B cell (primary cell): ENCODE measurements at regions not wholly inside any gene's neighbourhood (a gene's known extent, or its start where the extent isn't known, plus 50 kb on each side); places are given as distances from the start of the nearest gene placed in this dataset.

Experiments used
- ATAC-seq: fragments of 200-7000 bp; cut with Tn5 transposase; one replicate; pipeline ENCODE4 v1.10.0; 2021; ENCODE audit warnings: low read depth, mild to moderate bottlenecking, moderate number of reproducible peaks, moderate library complexity
- CTCF ChIA-PET: fragments of 350-600 bp; sonication (Branson Sonifier 250); formaldehyde crosslinking; loops from one replicate; lab custom pipeline; 2021; ENCODE audit warnings: antibody characterized with exemption, inconsistent platforms; lab: Charles Lee
- POLR2A ChIA-PET: fragments of 350-600 bp; sonication (Branson Sonifier 250); formaldehyde crosslinking; loops from one replicate; lab custom pipeline; 2021; ENCODE audit warnings: antibody characterized with exemption; lab: Charles Lee
- DNase-seq: peaks from one replicate; pipeline ENCODE4 v3.0.0; 2013
- H2AFZ ChIP-seq: 2 replicates; pipeline ENCODE4 v1.6.1; 2012; ENCODE audit warnings: mild to moderate bottlenecking, low read depth, low read length; ENCODE audit not compliant: insufficient read depth, poor library complexity, severe bottlenecking
- H3K27ac ChIP-seq, 2 donors: 1 replicate in 1 of 2; 2 replicates in 1 of 2; pipeline ENCODE4 v1.5.1; 2012 to 2013; ENCODE audit warnings: low read length in 2 of 2, mild to moderate bottlenecking in 2 of 2, moderate library complexity in 1 of 2
- H3K27me3 ChIP-seq, 4 experiments: fragments of 200-600 bp in 1 of 4; sonication (generic) in 1 of 4; replicated peaks in 1 of 4; 1 replicate in 2 of 4; 2 replicates in 2 of 4; pipeline versions ENCODE4 v1.6.1 to v1.7.0; 2013 to 2016; ENCODE audit warnings: low read length in 3 of 4, mild to moderate bottlenecking in 2 of 4, mixed read lengths in 1 of 4, moderate library complexity in 1 of 4; ENCODE audit not compliant: insufficient read depth in 4 of 4, control insufficient read depth in 3 of 4; ENCODE audit errors: control extremely low read depth in 1 of 4
- H3K36me3 ChIP-seq, 2 experiments: replicated peaks in 1 of 2; 1 replicate in 1 of 2; 2 replicates in 1 of 2; pipeline versions ENCODE4 v1.6.1 to v1.7.1; 2013; ENCODE audit warnings: low read length in 1 of 2; ENCODE audit not compliant: insufficient read depth in 2 of 2, control insufficient read depth in 1 of 2; ENCODE audit errors: control extremely low read depth in 1 of 2, extremely low read depth in 1 of 2
- H3K4me1 ChIP-seq, 2 donors: fragments of 200-600 bp in 1 of 2; sonication (generic) in 1 of 2; 1 replicate in 1 of 2; 2 replicates in 1 of 2; pipeline versions ENCODE4 v1.5.1 to v1.6.1; 2013 to 2017; ENCODE audit warnings: low read length in 2 of 2; ENCODE audit not compliant: control insufficient read depth in 2 of 2, insufficient read depth in 2 of 2
- H3K4me2 ChIP-seq: replicated peaks from 2 replicates; pipeline ENCODE3; 2012; ENCODE audit warnings: mild to moderate bottlenecking, low read depth, low read length; ENCODE audit not compliant: poor library complexity, severe bottlenecking
- H3K4me3 ChIP-seq, 5 experiments: fragments of 200-600 bp in 1 of 5; sonication (generic) in 1 of 5; 1 replicate in 3 of 5; 2 replicates in 2 of 5; pipeline versions ENCODE4 v1.5.1 to v1.7.0; 2011 to 2016; ENCODE audit warnings: low read length in 4 of 5, mild to moderate bottlenecking in 4 of 5, low read depth in 2 of 5, control low read depth in 1 of 5, moderate library complexity in 1 of 5; ENCODE audit not compliant: insufficient read depth in 1 of 5; ENCODE audit errors: control extremely low read depth in 1 of 5, extremely low read depth in 1 of 5
- H3K79me2 ChIP-seq: fragments of 200-600 bp; sonication (generic); one replicate; pipeline ENCODE4 v1.6.0; 2016; ENCODE audit warnings: low read length; ENCODE audit not compliant: control insufficient read depth, insufficient read depth
- H3K9ac ChIP-seq: fragments of 200-600 bp; sonication (generic); 2 replicates; pipeline ENCODE4 v1.6.1; 2017; ENCODE audit warnings: mild to moderate bottlenecking, low read length, moderate library complexity
- H3K9me3 ChIP-seq, 3 donors: one replicate each; pipeline versions ENCODE4 v1.6.1 to v1.7.1; 2013; ENCODE audit warnings: low read length in 2 of 3; ENCODE audit not compliant: control insufficient read depth in 2 of 3, insufficient read depth in 1 of 3; ENCODE audit errors: control extremely low read depth in 1 of 3
- H4K20me1 ChIP-seq: 2 replicates; pipeline ENCODE4 v1.6.0; 2012; ENCODE audit warnings: mild to moderate bottlenecking, low read length; ENCODE audit not compliant: insufficient read depth, control insufficient read depth, poor library complexity, severe bottlenecking
- H3K27ac Mint-ChIP-seq: one replicate; pipeline ENCODE4 v1.8.0; 2021; ENCODE audit warnings: mixed read lengths
- H3K27me3 Mint-ChIP-seq: one replicate; pipeline ENCODE4 v1.8.0; 2021; ENCODE audit warnings: mixed read lengths
- H3K4me1 Mint-ChIP-seq: one replicate; pipeline ENCODE4 v1.8.0; 2021; ENCODE audit warnings: mixed read lengths
- H3K4me3 Mint-ChIP-seq: one replicate; pipeline ENCODE4 v1.8.0; 2021; ENCODE audit warnings: mixed read lengths
- H3K9me3 Mint-ChIP-seq: one replicate; pipeline ENCODE4 v1.8.0; 2022; ENCODE audit warnings: mixed read lengths; ENCODE audit not compliant: insufficient read depth
- EZH2 ChIP-seq: IDR thresholded peaks from 2 replicates; pipeline ENCODE4 v1.6.1; 2012; ENCODE audit warnings: borderline replicate concordance, low read depth, mild to moderate bottlenecking, moderate library complexity, low read length; ENCODE audit not compliant: insufficient read depth, poor library complexity, severe bottlenecking
- WGBS: methylation state at CpG from one replicate; pipeline ENCODE4 v1.1.5; 2013; ENCODE audit warnings: missing lambda C conversion rate; ENCODE audit not compliant: insufficient coverage; 5-methylcytosine and 5-hydroxymethylcytosine counted together
- intact Hi-C: fragments of 100-400 bp; cut with micrococcal nuclease; formaldehyde crosslinking; loops from one replicate; pipeline ENCODE4 v1.10.0; 2022
- TF ChIP-seq, protein P1 (sequence below): fragments of 200-600 bp; IDR thresholded peaks from one replicate; pipeline ENCODE4 v1.8.0; 2022; ENCODE audit warnings: antibody characterized with exemption, mild to moderate bottlenecking

DNA sequence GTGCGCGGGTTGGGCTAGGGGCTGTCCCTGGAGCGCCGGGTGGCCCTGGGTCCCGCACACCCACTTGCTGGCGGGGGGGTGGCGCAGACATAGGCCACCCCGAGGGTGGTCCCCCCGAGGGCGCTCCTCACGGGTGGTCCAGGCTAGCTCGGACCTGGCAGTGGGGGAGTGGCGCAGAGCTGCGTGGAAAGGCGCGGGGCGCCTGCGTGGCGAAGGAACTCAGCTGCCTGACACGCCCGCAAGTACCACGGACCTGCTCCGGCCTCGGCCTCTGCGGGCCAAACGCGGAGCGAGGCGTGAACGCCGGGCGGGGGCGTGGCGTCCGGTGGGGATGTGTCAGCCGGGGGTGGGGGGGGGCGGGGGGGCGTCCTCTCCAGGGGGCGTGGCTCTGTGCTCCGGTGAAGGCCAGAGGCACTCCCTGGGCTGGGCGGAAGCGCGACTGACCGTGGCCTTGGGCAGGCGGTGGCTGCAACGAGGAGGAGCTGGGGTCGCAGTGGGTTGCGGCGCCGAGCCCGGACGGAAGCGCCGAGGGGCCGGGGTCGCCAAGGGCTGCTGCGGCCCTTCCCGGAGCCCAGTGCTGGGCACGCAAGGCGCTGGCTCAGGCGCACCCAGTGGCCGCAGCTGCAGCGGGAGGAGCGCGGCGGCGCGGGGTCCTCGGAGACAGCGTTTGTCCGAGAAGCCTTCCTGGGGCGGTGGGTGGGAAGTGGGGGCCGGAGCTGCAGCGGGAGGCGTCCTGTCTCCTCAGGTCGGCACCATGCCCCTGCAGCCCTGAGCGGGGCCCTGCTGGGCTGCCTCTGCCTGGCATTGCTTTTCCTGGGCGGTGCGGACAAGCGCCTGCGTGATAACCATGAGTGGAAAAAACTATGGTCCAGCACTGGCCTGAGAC, 58.9 kb upstream of the NUPR2 start:
- Histone ChIP-seq H3K4me1 (no peaks in the 10 kb centered on the region), H2AFZ (no peak overlapping the region), H3K4me3 (no peak overlapping the region), H4K20me1 (no peaks in the 10 kb centered on the region), H3K36me3 (no peaks in the 10 kb centered on the region), H3K4me2 (no peak overlapping the region), H3K27ac (no peak overlapping the region), H3K9me3 (peaks cover 0 to 16% (median 0%) of the 10 kb centered on the region in 3 donors), H3K79me2 (no peaks in the 10 kb centered on the region), H3K9ac (no peak overlapping the region), H3K27me3 (no peaks in the 10 kb centered on the region)
- ATAC-seq (no peak), DNase-seq (no peak)
- 29% methylated on average over 59 of the region's 81 CpGs for WGBS
- H3K4me1 Mint-ChIP-seq, result no peaks in the 10 kb centered on the region
- ChIA-PET CTCF (no interaction called here), POLR2A (no interaction called here)
- TF ChIP-seq, protein P1, sequence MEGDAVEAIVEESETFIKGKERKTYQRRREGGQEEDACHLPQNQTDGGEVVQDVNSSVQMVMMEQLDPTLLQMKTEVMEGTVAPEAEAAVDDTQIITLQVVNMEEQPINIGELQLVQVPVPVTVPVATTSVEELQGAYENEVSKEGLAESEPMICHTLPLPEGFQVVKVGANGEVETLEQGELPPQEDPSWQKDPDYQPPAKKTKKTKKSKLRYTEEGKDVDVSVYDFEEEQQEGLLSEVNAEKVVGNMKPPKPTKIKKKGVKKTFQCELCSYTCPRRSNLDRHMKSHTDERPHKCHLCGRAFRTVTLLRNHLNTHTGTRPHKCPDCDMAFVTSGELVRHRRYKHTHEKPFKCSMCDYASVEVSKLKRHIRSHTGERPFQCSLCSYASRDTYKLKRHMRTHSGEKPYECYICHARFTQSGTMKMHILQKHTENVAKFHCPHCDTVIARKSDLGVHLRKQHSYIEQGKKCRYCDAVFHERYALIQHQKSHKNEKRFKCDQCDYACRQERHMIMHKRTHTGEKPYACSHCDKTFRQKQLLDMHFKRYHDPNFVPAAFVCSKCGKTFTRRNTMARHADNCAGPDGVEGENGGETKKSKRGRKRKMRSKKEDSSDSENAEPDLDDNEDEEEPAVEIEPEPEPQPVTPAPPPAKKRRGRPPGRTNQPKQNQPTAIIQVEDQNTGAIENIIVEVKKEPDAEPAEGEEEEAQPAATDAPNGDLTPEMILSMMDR, result no peak
- no peak for TF ChIP-seq EZH2
- intact Hi-C loops, result no loop called here
- peaks cover 16% of the 10 kb centered on the region for H3K27me3 Mint-ChIP-seq
- no peaks in the 10 kb centered on the region for H3K9me3 Mint-ChIP-seq
- no peak overlapping the region for H3K4me3 Mint-ChIP-seq
- no peak overlapping the region for H3K27ac Mint-ChIP-seq

- Mint-ChIP-seq H3K4me1 (no peaks in the 10 kb centered on the region), H3K27me3 (peaks cover 16% of the 10 kb centered on the region), H3K27ac (no peak overlapping the region), H3K9me3 (no peaks in the 10 kb centered on the region), H3K4me3 (no peak overlapping the region)
- no peak overlapping the region for H3K9ac ChIP-seq
- no peak for DNase-seq
- CTCF ChIA-PET, result no interaction called here
- no peak overlapping the region for H3K4me2 ChIP-seq
- H3K79me2 ChIP-seq, result no peaks in the 10 kb centered on the region
- H3K27me3 ChIP-seq, result no peaks in the 10 kb centered on the region
- H4K20me1 ChIP-seq, result no peaks in the 10 kb centered on the region
- no peaks in the 10 kb centered on the region for H3K4me1 ChIP-seq
- no peaks in the 10 kb centered on the region for H3K36me3 ChIP-seq
- intact Hi-C loops, result no loop called here
- no peak for ATAC-seq
- no peak overlapping the region for H2AFZ ChIP-seq
- TF ChIP-seq EZH2, result no peak
- TF ChIP-seq, protein P1, result no peak
- POLR2A ChIA-PET, result no interaction called here
- H3K4me3 ChIP-seq, result no peak overlapping the region
- H3K27ac ChIP-seq, result no peak overlapping the region
- 64% methylated on average over 36 of the region's 36 CpGs for WGBS
- peaks cover 0 to 16% (median 0%) of the 10 kb centered on the region in 3 donors for H3K9me3 ChIP-seq
Measured at GRCh38 chr7:56174346-56174874, 58.2 kb upstream of the NUPR2 start.
